Hepatic stellate cell (primary cell): ENCODE measurements at regions not wholly inside any gene's neighbourhood (a gene's known extent, or its start where the extent isn't known, plus 50 kb on each side); places are given as distances from the start of the nearest gene placed in this dataset.
A peak's percentile ranks its signal among the peaks of the same experiment; 100 is the strongest.
"Not testable (repeated sequence)": the region's sequence is repeated elsewhere in the genome, so short reads cannot be mapped to it uniquely, and the experiment has no call there.

Experiments
- DNase-seq: peaks from one replicate; pipeline ENCODE4 v3.0.0; 2011; ENCODE audit warnings: low spot score

- no peak for DNase-seq
Measured at GRCh38 chr12:28771968-28772367, 377.1 kb upstream of the FAR2 start.

- no peak for DNase-seq
Measured at GRCh38 chr12:28775556-28775955, 373.5 kb upstream of the FAR2 start.

- no peak for DNase-seq
Measured at GRCh38 chr12:28776220-28776619, 372.9 kb upstream of the FAR2 start.

GRCh38 chr12:28776913-28777422, 372.1 kb upstream of the FAR2 start:
- DNase-seq = no peak

- no peak for DNase-seq
Measured at GRCh38 chr12:28777603-28778365, 371.3 kb upstream of the FAR2 start.

- DNase-seq = peak; percentile 17
Measured at GRCh38 chr12:28780096-28780495, 369.0 kb upstream of the FAR2 start.

- no peak for DNase-seq
Measured at GRCh38 chr12:28780960-28781359, 368.1 kb upstream of the FAR2 start.

- DNase-seq = no peak
Measured at GRCh38 chr12:28781671-28782652, 367.1 kb upstream of the FAR2 start.

- DNase-seq = no peak
Measured at GRCh38 chr12:28782812-28783211, 366.3 kb upstream of the FAR2 start.

GRCh38 chr12:28787151-28787550, 361.9 kb upstream of the FAR2 start:
- no peak for DNase-seq

GRCh38 chr12:28788256-28788655, 360.8 kb upstream of the FAR2 start:
- not testable (repeated sequence) for DNase-seq

- no peak for DNase-seq
Measured at GRCh38 chr12:28793581-28794151, 355.4 kb upstream of the FAR2 start.

GRCh38 chr12:28794211-28794610, 354.9 kb upstream of the FAR2 start:
- no peak for DNase-seq

- DNase-seq = no peak
Measured at GRCh38 chr12:28794786-28795185, 354.3 kb upstream of the FAR2 start.

- no peak for DNase-seq
Measured at GRCh38 chr12:28795311-28795710, 353.8 kb upstream of the FAR2 start.

GRCh38 chr12:28799348-28799747, 349.7 kb upstream of the FAR2 start:
- no peak for DNase-seq

GRCh38 chr12:28800129-28800528, 348.9 kb upstream of the FAR2 start:
- DNase-seq = no peak

- no peak for DNase-seq
Measured at GRCh38 chr12:28802706-28803438, 346.2 kb upstream of the FAR2 start.

GRCh38 chr12:28807535-28807934, 341.5 kb upstream of the FAR2 start:
- no peak for DNase-seq

GRCh38 chr12:28811457-28811856, 337.6 kb upstream of the FAR2 start:
- DNase-seq = no peak

GRCh38 chr12:28814246-28814645, 334.8 kb upstream of the FAR2 start:
- no peak for DNase-seq

- no peak for DNase-seq
Measured at GRCh38 chr12:28817524-28817923, 331.6 kb upstream of the FAR2 start.
